Osteoblast (primary cell): ENCODE measurements at regions not wholly inside any gene's neighbourhood (a gene's known extent, or its start where the extent isn't known, plus 50 kb on each side); places are given as distances from the start of the nearest gene placed in this dataset.
"Not testable (repeated sequence)": the region's sequence is repeated elsewhere in the genome, so short reads cannot be mapped to it uniquely, and the experiment has no call there.

Source experiments
- DNase-seq: peaks from one replicate; pipeline ENCODE4 v3.0.0; 2011; ENCODE audit warnings: low spot score, mixed read lengths; ENCODE audit not compliant: insufficient read length; ENCODE audit errors: missing footprints
- H2AFZ ChIP-seq: 2 replicates; pipeline ENCODE4 v1.6.0; 2011; ENCODE audit warnings: mild to moderate bottlenecking, low read length
- H3K27ac ChIP-seq: 2 replicates; pipeline ENCODE4 v1.5.1; 2011; ENCODE audit warnings: mild to moderate bottlenecking, low read depth, low read length, moderate library complexity
- H3K27me3 ChIP-seq: 2 replicates; pipeline ENCODE4 v1.6.0; 2012; ENCODE audit warnings: mild to moderate bottlenecking, control low read depth, inconsistent platforms, low read length, moderate library complexity; ENCODE audit not compliant: insufficient read depth
- H3K36me3 ChIP-seq: 2 replicates; pipeline ENCODE4 v1.5.1; 2011; ENCODE audit warnings: mild to moderate bottlenecking, low read length, control low read depth, moderate library complexity; ENCODE audit not compliant: insufficient read depth
- H3K4me1 ChIP-seq: 2 replicates; pipeline ENCODE4 v1.5.1; 2011; ENCODE audit warnings: mild to moderate bottlenecking, low read length, control low read depth, moderate library complexity; ENCODE audit not compliant: insufficient read depth
- H3K4me2 ChIP-seq: 2 replicates; pipeline ENCODE4 v1.6.0; 2011; ENCODE audit warnings: mild to moderate bottlenecking, low read length; ENCODE audit not compliant: insufficient read depth
- H3K4me3 ChIP-seq: fragments of 200-600 bp; sonication (generic); 3 replicates; pipeline ENCODE4 v1.5.1; 2012; ENCODE audit warnings: mild to moderate bottlenecking, low read length, inconsistent platforms; ENCODE audit not compliant: insufficient read depth
- H3K79me2 ChIP-seq: 2 replicates; pipeline ENCODE4 v1.6.0; 2012; ENCODE audit warnings: mild to moderate bottlenecking, low read length, control low read depth, inconsistent platforms; ENCODE audit not compliant: insufficient read depth
- H3K9me3 ChIP-seq: 2 replicates; pipeline ENCODE4 v1.5.1; 2011; ENCODE audit warnings: low read depth, low read length, control low read depth
- H4K20me1 ChIP-seq: 2 replicates; pipeline ENCODE4 v1.6.0; 2012; ENCODE audit warnings: mild to moderate bottlenecking, low read length, control low read depth; ENCODE audit not compliant: insufficient read depth
- TF ChIP-seq, protein P1 (sequence below): IDR thresholded peaks from 2 replicates; pipeline ENCODE4 v1.5.1; 2011; ENCODE audit warnings: mild to moderate bottlenecking, low read depth, low read length, moderate library complexity; ENCODE audit errors: extremely low read depth

DNA sequence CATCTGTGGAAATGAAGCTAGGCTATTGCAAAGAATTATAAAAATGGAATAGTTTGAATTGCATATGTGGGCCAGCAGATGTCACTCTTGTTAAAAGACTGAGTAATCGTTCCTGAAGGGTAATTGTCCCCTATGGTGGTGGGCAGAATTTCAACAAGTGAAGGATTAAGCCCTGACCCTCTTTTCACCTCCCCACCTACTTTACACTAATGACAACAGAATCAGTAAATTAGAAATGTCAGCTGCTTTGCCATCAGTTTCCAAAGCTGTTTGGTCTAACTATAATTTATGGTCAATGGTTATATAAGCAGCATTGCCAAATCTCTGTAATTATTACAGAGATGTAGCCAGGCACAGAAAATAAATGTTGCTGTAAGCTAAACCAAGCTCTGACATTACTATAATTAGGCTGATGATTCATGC lies 898.6 kb downstream of the AMY1C start:
- no peaks in the 10 kb centered on the region for H3K79me2 ChIP-seq
- no peak overlapping the region for H3K4me2 ChIP-seq
- H4K20me1 ChIP-seq: no peaks in the 10 kb centered on the region
- no peak overlapping the region for H3K27ac ChIP-seq
- no peaks in the 10 kb centered on the region for H3K9me3 ChIP-seq
- no peaks in the 10 kb centered on the region for H3K4me1 ChIP-seq
- H3K4me3 ChIP-seq: no peak overlapping the region
- TF ChIP-seq, protein P1, sequence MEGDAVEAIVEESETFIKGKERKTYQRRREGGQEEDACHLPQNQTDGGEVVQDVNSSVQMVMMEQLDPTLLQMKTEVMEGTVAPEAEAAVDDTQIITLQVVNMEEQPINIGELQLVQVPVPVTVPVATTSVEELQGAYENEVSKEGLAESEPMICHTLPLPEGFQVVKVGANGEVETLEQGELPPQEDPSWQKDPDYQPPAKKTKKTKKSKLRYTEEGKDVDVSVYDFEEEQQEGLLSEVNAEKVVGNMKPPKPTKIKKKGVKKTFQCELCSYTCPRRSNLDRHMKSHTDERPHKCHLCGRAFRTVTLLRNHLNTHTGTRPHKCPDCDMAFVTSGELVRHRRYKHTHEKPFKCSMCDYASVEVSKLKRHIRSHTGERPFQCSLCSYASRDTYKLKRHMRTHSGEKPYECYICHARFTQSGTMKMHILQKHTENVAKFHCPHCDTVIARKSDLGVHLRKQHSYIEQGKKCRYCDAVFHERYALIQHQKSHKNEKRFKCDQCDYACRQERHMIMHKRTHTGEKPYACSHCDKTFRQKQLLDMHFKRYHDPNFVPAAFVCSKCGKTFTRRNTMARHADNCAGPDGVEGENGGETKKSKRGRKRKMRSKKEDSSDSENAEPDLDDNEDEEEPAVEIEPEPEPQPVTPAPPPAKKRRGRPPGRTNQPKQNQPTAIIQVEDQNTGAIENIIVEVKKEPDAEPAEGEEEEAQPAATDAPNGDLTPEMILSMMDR: no peak
- H3K27me3 ChIP-seq: no peaks in the 10 kb centered on the region
- H3K36me3 ChIP-seq: no peaks in the 10 kb centered on the region
- DNase-seq: no peak
- no peak overlapping the region for H2AFZ ChIP-seq

DNA sequence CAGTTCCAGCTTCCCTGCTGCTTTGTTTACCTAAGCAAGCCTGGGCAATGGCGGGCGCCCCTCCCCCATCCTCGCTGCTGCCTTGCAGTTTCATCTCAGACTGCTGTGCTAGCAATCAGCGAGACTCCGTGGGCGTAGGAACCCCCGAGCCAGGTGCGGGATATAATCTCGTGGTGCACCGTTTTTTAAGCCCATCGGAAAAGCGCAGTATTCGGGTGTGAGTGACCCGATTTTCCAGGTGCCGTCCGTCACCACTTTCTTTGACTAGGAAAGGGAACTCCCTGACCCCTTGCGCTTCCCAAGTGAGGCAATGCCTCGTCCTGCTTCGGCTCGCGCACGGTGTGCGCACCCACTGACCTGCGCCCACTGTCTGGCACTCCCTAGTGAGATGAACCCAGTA lies 914.7 kb downstream of the AMY1C start:
- not testable (repeated sequence) for DNase-seq, H3K9me3 ChIP-seq, H3K4me3 ChIP-seq, H3K79me2 ChIP-seq, H3K27ac ChIP-seq, H2AFZ ChIP-seq, H3K27me3 ChIP-seq, H3K4me2 ChIP-seq, H4K20me1 ChIP-seq, H3K4me1 ChIP-seq, H3K36me3 ChIP-seq

DNA sequence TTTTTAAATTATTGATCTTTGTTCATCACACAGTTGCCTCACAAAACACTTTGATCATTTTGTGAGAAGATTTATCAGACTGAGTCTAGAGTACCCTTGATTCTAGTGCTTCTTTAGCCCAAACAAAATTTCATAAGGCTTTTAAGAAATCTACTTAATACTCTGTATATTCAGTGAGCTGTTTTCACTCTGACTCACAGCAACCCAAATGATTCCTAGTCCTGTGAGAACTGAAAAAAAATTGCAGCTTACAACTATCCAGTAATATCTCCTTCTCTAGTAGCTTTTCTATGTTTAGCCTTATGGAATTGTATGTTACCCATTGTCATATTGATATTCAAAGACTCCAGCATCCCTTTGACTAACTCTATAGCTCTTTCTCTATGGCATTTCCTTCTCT lies 915.6 kb downstream of the AMY1C start:
- H3K79me2 ChIP-seq: no peaks in the 10 kb centered on the region
- H3K9me3 ChIP-seq: no peaks in the 10 kb centered on the region
- H3K27me3 ChIP-seq: no peaks in the 10 kb centered on the region
- no peak overlapping the region for H3K4me2 ChIP-seq
- no peak overlapping the region for H3K27ac ChIP-seq
- peak; percentile 15 for DNase-seq
- no peaks in the 10 kb centered on the region for H3K4me1 ChIP-seq
- no peak overlapping the region for H2AFZ ChIP-seq
- H3K36me3 ChIP-seq: no peaks in the 10 kb centered on the region
- no peaks in the 10 kb centered on the region for H4K20me1 ChIP-seq
- no peak overlapping the region for H3K4me3 ChIP-seq
- TF ChIP-seq, protein P1: no peak

DNA sequence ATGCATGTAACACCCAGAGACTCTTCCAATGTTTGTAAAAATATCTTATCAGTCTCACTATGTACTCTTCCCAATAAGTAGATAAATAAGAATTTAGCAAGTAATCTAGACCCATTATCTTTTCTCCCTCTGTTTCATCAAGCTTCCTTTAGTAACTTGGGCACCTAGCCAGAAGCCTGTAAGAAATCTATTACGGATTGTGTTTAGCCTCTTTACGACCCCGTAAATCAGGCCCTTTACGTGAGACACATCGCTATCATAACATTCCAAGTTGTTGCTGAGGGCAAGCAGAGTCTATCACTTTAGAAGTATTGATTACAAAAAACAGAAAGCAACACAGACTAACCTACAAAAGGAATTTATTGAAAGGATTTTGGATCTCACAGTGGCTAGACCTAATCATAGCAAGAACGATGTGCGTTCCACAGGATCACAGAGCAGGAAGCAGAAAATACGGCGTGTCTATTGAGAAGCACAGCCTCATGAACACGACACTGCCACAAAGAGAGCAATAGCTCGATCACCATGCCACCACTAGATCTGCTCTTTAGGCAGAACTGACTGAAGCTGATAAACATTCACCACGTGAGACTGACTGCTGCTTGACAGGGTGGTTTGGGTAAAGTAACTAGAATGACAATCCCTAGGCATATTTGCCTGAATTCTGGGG lies 922.1 kb downstream of the AMY1C start:
- TF ChIP-seq, protein P1: no peak

More for the DNA sequence above, 922.1 kb downstream of the AMY1C start:
- no peak overlapping the region for H3K4me3 ChIP-seq
- H4K20me1 ChIP-seq: no peaks in the 10 kb centered on the region
- no peak overlapping the region for H3K4me2 ChIP-seq
- no peaks in the 10 kb centered on the region for H3K79me2 ChIP-seq
- H3K27ac ChIP-seq: no peak overlapping the region
- DNase-seq: no peak
- no peak overlapping the region for H2AFZ ChIP-seq
- H3K9me3 ChIP-seq: no peaks in the 10 kb centered on the region
- H3K4me1 ChIP-seq: no peaks in the 10 kb centered on the region
- H3K27me3 ChIP-seq: no peaks in the 10 kb centered on the region
- H3K36me3 ChIP-seq: no peaks in the 10 kb centered on the region
